OCI-LY3 (cell line): ENCODE measurements at regions not wholly inside any gene's neighbourhood (a gene's known extent, or its start where the extent isn't known, plus 50 kb on each side); places are given as distances from the start of the nearest gene placed in this dataset.

Source experiments
- CTCF ChIP-seq: fragments of 200-600, 300-600 bp; sonication (generic); IDR thresholded peaks from 2 replicates; pipeline ENCODE4 v1.5.1; 2014; ENCODE audit warnings: antibody characterized with exemption, low read length, low read depth
- EZH2phosphoT487 ChIP-seq: fragments of 200-600 bp; shearing (Covaris generic); IDR thresholded peaks from 2 replicates; pipeline ENCODE4 v1.6.1; 2018; ENCODE audit warnings: antibody characterized with exemption, mixed run types, low read depth

- TF ChIP-seq CTCF, result no peak
- TF ChIP-seq EZH2phosphoT487, result no peak
Measured at GRCh38 chr6:144928847-144929246, 643.7 kb downstream of the UTRN start.
